GM21529 (cell line): ENCODE measurements at regions not wholly inside any gene's neighbourhood (a gene's known extent, or its start where the extent isn't known, plus 50 kb on each side); places are given as distances from the start of the nearest gene placed in this dataset.

Source experiments
- ATAC-seq: cut with Tn5 transposase; IDR thresholded peaks from one replicate; pipeline ENCODE4 v1.9.1; 2021; ENCODE audit not compliant: unreplicated experiment

- ATAC-seq, result no peak
These were observed 182.7 kb upstream of the DTNBP1 start for GRCh38 chr6:15845492-15845891.

- ATAC-seq, result no peak
These were observed 180.9 kb upstream of the DTNBP1 start for GRCh38 chr6:15843764-15844163.

- no peak for ATAC-seq
These were observed 180.4 kb upstream of the DTNBP1 start for GRCh38 chr6:15843226-15843625.

- ATAC-seq, result no peak
These were observed 179.9 kb upstream of the DTNBP1 start for GRCh38 chr6:15842727-15843117.

- ATAC-seq, result no peak
These were observed 179.3 kb upstream of the DTNBP1 start for GRCh38 chr6:15841937-15842726.

- ATAC-seq, result no peak
These were observed 177.2 kb upstream of the DTNBP1 start for GRCh38 chr6:15839969-15840541.

GRCh38 chr6:15837205-15837604 lies 174.4 kb upstream of the DTNBP1 start:
- ATAC-seq, result no peak

GRCh38 chr6:15832841-15833240 lies 170.0 kb upstream of the DTNBP1 start:
- no peak for ATAC-seq

GRCh38 chr6:15829156-15829555 lies 166.3 kb upstream of the DTNBP1 start:
- no peak for ATAC-seq

GRCh38 chr6:15827496-15828255 lies 164.8 kb upstream of the DTNBP1 start:
- no peak for ATAC-seq

GRCh38 chr6:15826814-15827318 lies 164.0 kb upstream of the DTNBP1 start:
- no peak for ATAC-seq

GRCh38 chr6:15825332-15825930 lies 162.6 kb upstream of the DTNBP1 start:
- no peak for ATAC-seq

- ATAC-seq, result no peak
These were observed 162.0 kb upstream of the DTNBP1 start for GRCh38 chr6:15824811-15825210.

- ATAC-seq, result peak; percentile 87
These were observed 161.1 kb upstream of the DTNBP1 start for GRCh38 chr6:15823838-15824414.

- no peak for ATAC-seq
These were observed 160.0 kb upstream of the DTNBP1 start for GRCh38 chr6:15822835-15823234.

- no peak for ATAC-seq
These were observed 157.0 kb upstream of the DTNBP1 start for GRCh38 chr6:15819841-15820240.

GRCh38 chr6:15819226-15819625 lies 156.4 kb upstream of the DTNBP1 start:
- no peak for ATAC-seq

GRCh38 chr6:15818491-15818890 lies 155.7 kb upstream of the DTNBP1 start:
- ATAC-seq, result no peak

- ATAC-seq, result no peak
These were observed 155.2 kb upstream of the DTNBP1 start for GRCh38 chr6:15818044-15818443.

- no peak for ATAC-seq
These were observed 154.3 kb upstream of the DTNBP1 start for GRCh38 chr6:15817100-15817499.

GRCh38 chr6:15816661-15817060 lies 153.8 kb upstream of the DTNBP1 start:
- ATAC-seq, result no peak
